Stimulated activated CD8-positive, alpha-beta memory T cell treated with anti-CD3 and anti-CD28 coated beads, Interleukin-7, amount 100 ng/mL, for 24 hours (primary cell): ENCODE measurements at regions not wholly inside any gene's neighbourhood (a gene's known extent, or its start where the extent isn't known, plus 50 kb on each side); places are given as distances from the start of the nearest gene placed in this dataset.

Experiments
- DNase-seq: peaks from one replicate; pipeline ENCODE4 v3.0.0-alpha.2; 2020; ENCODE audit warnings: low read depth

DNA sequence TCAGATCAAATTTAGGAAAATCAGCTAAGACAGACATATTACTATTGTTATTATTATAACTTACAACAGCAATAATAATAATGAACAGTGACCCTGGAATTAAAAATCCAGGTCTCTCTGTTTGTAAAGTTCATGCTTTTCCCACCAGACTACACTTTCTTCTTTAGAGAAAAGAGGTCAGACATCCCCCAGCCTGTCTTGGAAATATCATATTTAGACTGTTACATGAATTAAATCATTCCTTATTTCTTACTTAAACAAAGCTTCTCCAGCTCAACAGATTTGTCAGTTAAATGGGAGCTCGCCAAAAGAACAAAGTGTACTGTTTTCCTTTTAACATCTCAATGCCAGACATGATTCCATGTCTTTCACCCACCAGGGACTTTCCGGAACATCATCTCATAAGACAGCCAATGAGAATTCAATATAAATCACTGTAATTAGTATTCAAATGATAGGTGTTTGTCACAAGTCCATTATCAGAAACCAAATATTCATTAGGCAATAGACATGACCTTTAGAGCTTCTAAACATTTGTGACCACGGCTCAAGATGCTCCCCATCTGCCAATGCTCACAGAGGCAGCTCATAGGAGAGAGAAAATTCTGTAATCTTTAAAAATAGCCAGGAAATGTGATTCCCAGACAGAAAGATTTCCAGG is 351.9 kb downstream of the ENC1 start:
- DNase-seq, result no peak

DNA sequence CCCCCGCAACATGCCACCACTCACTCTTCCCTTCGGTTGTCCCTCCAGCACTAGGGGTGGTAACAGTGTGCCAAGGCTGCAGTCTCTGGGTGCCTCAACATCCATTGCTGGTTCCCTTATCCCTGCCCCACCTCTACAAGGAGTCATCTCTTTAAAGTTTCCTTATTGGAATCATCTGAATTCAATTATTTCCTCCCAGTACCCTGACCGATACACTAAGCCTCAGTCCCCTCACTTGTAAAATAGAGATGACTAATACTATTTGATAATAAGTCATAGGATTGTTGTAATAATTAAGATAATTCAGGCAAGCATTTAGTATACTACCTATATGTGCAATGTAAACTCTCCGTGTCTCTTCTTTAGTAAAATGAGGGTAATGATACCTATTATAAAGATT is 352.5 kb downstream of the ENC1 start:
- DNase-seq, result no peak

DNA sequence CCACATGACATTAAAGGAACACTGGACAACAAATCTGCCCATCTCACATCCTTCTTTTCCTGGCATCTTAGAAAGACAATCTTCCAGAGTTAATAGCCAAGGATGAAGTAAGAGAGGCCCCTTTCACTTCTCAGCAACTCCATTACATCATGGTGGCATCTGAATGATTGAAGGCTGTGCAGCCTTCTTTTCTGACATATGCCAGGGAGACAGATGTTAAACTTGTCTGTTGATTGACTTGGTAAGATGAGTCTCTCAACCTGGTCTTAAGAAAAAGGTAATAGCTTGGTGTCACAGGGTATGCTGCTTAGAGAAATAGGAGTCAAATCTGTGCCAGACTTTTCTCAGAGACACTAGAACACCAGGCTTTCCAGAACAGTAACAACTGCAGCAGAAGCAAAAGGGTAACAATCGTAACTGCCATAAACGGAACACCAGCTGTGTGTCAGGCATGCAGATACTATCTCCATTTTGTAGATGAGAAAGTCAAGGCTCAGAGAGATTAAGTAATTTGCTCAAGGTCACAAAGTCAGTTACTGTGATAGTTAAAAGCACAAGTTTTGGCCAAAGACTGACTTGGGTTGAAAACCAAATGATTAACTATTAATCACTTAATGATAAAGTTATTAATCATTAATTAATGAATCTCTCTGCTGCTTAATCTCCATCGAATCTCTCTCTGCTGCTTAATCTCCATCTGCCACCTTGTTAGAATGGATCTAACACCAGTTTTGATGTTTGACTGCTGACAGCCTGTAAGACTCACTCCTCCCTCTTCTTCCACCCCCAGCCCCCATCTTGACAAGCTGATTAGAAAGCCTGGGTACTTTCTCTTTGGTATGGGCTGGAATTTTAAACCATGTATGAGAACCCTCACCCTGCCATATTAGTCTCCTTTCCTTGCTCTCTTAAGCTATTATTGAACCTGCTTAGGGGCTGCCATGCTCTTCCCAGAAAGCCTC is 353.5 kb downstream of the ENC1 start:
- no peak for DNase-seq

- no peak for DNase-seq
These were observed 354.8 kb downstream of the ENC1 start for GRCh38 chr5:74285675-74286280.

GRCh38 chr5:74282490-74282889 is 358.0 kb downstream of the ENC1 start:
- no peak for DNase-seq

DNA sequence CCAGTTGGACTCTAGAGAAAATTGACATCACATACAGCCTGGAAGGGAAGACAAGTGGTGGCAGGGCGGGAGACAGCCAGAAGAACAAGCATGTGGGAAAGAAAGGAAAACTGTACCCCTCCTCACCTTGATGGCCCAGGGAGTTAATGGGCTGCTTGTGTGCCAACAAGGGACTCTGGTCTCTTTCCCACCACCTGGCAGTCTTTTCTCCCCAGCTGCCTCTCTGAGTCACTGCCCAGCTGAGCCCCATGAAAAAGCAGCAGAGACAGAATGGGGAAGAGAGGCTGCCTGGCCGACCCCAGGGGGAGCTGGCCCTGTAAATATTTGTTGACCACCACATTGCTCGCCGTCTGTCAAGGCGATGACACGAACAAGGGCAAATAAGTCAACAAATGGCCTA is 359.4 kb downstream of the ENC1 start:
- DNase-seq, result no peak

DNA sequence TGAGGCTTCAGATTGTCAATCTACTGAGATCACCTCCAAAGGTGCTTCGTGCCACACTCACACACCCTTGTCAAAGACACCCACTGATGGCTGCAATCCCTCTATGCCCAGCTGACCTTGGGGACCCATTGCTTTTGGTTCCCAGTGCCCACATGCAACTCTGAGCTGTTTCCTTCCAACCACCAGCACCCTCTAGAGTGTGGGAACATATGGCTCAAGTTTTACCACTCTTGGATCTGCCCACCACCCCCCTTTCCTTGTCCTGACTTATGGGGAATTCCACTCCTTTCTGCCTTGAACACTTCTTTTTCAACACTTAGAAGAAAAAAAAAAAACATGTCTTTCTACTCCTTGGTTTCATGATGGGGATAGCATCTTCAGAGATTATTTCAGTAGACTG is 360.2 kb downstream of the ENC1 start:
- DNase-seq, result no peak

DNA sequence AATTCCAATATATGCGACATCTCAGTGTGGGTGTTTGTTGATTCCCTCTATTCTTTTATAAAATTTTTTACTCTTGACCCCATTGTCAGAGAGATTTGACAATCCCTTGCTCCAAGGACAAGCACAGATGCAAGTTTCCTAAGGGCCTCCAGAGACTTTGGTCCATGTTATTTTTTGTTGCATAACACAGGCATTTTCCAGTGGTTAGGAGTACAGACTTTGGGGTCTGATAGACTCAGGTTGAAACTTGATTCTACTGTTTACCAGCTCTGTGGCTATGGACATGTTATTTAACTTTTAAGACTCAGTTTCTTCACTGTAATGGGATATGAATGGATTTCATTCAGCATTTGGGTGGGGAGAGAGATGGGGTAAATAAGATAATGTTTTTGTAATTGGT is 361.3 kb downstream of the ENC1 start:
- no peak for DNase-seq

DNA sequence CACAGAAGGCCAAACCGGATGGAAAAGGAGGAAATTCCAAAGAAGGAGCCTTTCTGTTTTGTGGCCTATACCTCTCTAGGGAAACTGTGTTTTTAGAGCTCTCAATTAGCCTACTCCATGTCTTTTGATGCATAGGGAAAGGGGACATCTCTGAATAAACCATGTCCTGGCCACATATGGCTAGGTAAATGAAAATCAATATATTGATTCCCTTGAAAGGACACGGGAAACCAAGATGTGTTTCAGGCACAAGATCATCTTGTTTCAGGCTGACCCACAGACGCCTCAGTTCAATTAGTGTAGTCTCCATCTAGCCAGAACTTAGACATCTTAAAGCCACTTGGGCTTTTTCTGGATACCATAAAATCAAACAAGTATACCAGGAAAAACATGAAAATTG is 363.1 kb downstream of the ENC1 start:
- DNase-seq, result no peak

DNA sequence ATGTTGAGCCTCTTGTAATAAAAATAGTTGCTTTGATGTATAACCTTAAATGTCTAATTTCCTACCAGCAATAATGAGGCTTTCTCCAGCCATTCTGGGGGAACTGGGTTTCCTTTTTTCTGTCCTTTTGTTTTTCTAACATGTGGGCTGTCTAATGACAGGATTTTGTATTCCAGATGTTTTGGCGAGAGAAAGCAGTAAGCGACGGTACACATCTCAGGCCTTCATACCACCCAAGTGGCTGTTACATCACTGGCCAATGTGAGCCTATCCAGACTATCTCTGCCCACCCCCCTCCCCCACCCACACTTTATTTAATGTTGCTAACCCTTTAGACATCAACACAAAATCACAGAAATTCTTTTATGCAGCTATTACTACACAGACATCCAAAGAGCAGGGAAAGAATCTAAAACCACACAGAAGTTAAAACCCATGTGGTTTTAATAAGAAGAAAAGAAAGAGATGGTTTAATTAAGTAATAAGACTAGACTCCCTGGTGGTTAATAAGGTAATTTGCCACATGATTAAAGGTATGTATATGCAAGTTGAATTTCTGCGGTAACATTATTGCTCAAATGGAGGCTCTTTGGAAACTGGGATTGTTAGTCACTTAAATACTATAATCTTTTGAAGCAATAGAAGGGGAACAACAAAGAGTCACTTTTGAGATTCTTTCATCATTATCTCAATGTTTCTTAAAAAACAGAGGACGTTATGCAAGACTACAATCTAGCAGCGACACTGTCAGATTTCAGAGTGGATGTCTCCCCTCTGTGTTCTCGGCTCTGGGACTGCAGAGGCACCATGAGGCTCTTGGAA is 365.1 kb downstream of the ENC1 start:
- DNase-seq, result no peak

GRCh38 chr5:74274326-74274725 is 366.2 kb downstream of the ENC1 start:
- no peak for DNase-seq

DNA sequence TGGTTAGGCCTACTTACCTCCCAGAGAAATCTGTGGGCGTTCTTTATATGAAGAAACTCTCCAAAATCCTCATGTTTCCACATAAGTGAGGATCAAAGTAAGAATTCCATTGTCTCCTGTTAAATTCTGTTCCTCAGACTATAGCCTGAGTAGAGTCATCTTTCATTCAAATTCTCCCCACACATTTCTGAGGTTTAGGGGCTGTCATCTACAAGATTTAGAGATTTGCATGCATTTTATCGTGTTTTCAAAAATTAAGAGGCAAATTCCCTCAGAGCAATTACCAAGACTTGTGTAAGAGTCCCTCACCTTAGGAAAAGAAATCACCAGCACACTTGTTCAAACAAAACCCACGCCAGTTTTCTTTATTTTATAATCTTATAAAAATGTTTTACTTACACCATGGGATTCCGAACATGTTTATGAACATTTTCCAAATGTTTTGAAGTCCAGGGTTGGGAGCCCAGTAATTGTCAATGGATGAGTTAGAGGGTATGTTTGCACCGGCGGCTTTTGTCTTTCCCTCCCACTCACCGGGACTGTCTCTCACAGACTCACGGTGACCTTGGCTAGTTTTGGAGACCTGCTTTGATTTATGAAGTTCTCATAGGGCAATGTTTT is 367.6 kb downstream of the ENC1 start:
- no peak for DNase-seq

DNA sequence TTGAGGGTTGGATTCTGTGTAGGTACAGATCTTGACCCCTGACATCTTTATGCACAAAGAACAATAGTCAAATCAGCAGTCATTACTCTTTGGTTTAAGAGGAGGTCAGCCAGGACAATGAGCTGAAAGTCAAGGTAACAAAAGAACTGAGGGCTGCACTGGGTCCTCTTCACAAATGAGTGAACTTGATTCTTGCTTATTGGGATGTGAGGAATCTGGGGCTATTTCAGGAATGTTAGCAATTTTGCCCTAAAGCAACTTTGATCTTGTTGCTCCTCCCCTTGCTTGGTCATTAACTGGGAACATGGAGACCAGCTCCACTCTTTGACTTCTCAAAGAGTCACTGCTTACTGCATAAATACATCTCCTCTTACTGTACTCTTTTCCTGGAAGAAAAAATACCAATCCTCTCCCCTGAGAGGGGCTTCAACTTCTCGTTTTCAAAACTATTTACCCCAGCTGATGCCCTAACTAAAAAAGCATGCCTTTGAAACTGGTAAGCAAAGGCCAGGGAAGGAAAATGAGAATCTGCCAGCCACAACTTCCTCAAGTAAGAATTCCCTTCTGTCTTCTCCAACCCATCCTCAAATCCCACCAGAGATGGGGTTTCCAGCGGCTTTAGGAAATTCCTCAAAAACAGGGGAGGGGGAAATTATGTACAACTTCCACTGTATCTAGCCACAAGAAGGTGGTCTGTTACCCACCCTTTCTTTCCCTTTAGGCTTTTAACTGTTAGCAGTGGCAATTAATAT is 368.3 kb downstream of the ENC1 start:
- DNase-seq, result no peak

DNA sequence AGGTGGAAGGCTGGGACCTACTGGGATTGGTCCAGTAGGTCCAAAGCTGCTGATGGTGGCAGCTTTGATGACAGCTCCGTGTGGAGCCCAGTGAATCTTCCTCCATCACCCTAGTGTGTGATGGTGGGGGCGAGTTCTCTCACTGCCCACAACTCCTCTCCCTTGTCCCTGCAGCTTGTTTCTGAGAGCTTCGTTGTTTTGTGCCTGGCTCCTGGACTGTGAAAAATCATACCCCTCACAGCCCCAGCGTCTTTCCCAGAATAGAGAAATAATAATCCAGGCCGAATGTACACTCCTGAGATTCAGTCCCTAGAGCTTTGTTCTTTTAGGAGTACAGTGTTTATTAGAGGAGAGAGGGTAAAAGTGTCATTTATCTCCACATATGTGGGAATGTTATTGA is 372.2 kb downstream of the ENC1 start:
- no peak for DNase-seq

DNA sequence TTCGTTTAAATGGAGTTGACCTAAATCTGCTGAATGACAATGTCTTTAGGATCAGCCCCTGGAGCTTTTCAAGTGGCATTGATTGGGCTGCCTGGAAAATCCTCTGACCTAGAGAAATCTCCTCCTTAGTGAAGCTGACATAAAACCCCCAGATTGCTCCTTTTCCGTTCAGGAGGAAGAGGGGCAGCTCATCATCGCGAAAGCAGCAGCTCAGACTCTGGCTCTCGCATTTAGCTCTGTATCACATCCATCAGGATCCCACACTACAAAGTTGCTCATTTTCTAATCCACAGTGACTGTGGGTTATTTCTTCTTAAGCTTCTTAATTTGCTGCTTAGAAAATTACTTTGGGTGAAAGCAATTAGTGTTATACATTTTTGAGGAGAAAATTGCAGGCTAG is 373.7 kb downstream of the ENC1 start:
- no peak for DNase-seq

DNA sequence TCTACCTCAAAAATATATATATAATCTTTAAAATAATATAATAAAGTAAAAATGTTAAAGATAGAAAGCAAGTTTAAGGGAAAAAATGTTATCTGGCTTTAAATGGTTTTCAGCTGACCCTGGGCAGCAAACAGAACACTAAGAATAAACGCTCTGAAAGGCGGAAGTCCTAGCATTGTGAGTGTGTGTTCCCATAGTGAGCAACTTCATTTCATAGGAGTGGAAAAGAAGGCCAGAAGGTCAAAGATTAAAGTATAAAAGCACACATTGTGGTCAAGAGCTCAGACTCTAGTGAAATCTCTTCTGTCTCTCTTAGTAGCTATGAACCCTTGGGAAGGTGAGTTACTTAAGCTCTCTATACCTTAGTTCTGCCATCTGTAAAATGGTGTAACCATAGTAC is 374.4 kb downstream of the ENC1 start:
- DNase-seq, result no peak

DNA sequence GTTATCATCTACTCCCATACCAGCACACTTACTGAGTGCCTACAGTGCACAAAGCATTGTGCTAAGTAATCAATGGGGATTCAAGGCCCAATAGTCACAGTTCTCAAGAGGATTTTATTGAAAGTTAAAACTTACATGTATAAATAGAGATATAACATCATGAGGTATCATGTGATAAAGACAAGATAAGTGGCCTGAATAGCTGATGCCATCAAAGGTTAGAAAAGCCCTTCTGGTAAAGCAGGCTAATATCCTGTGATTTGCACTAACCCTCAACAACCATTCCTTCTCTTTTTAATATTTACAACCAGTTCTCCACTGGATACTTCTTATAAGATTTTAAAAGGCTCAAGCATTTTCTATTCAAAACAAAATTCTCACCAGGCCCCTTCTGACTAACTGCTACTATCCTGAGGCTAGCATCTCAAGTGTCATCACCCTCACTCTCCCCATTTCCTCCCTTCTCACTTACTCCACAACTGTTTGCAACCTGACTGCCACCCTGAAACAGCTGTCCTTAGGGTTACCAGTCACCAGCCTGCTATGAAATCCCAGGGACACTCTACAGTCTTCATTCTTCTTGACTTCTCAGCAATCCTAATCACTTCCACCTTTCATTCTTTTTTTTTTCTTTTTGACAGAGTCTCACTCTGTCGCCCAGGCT is 377.9 kb downstream of the ENC1 start:
- no peak for DNase-seq

DNA sequence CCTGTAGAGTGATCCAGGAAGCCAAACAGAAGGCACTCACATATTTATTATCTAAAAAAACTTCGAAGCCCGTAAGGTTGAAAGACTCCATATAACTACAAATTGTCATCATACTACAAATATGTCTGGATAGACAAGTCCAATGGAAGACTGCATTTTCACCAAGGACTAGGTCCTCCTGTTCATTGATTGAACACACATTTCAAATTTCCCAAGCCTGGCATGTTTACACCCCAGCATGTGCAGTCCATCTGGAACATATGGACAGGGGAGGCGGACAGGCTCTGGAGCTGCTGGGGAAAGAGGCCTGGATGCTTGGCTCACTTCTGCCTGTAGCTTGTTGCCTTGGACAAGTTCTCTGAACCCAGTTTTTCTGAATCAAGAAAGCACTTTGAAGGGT is 378.7 kb downstream of the ENC1 start:
- no peak for DNase-seq

DNA sequence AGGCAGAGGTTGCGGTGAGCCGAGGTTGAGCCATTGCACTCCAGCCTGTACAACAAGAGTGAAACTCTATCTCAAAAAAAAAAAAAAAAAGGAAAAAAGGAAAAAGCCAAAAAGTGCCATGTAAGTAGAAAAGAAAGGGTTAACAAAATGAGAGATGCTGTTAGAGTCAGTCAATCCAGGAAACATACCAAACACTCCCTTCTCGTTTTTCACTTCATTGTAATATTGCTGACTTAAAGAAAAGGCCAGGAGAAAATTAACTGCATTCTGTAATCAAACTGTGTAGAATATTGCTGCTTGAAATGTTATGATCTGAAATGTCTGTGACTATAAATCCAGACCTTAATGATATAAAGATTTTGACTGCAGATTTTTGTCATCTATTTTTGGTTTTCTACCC is 379.1 kb downstream of the ENC1 start:
- no peak for DNase-seq

DNA sequence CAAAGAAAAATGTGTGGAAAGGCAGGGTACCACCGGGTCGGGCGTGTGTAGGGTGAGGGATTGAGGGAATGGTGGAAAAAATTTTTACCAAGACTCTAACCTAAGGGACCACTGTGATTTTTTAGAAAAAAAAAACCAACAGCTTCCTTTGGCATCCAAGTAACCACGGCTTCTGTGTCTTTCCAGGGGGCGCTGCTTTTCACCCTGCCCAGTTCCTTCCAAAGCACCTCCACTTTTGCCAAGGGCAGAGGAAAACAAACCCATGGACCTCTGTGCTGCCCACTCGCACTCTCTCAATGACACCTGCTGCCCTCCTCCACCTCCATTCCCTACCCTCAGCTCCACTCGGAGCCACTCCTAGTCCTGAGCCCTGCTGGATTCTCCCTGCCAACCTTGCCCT is 381.0 kb downstream of the ENC1 start:
- DNase-seq, result no peak

DNA sequence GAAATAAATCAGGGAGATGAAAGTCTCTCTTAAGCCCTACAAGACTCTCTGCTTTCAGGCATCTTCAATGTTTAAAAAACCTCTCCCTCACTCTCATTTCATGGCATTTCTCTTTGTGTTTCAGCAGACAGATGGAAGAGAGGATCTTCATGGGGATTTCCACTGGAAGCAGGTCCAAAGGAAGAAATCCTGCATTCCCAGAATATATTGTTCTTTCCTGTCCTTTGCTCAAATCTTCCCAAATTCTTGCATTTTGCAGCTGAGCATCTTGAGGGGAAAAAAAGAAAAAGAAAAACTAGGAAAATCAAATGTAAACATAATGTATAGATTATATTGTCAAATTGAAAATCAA is 382.2 kb downstream of the ENC1 start:
- no peak for DNase-seq
